H9 (cell line): ENCODE measurements at regions not wholly inside any gene's neighbourhood (a gene's known extent, or its start where the extent isn't known, plus 50 kb on each side); places are given as distances from the start of the nearest gene placed in this dataset.

Experiments used
- DNase-seq: peaks from one replicate; pipeline ENCODE4 v3.0.0-alpha.2; 2017
- H2AFZ ChIP-seq: one replicate; pipeline ENCODE4 v1.6.1; 2013; ENCODE audit warnings: mild to moderate bottlenecking, low read length, control low read depth, moderate library complexity
- H2AK5ac ChIP-seq: 2 replicates; pipeline ENCODE4 v1.6.1; 2013; ENCODE audit warnings: low read length, control low read depth, mixed read lengths; ENCODE audit not compliant: insufficient read length
- H2BK120ac ChIP-seq: one replicate; pipeline ENCODE4 v1.6.1; 2013; ENCODE audit warnings: low read depth, mild to moderate bottlenecking, low read length, control low read depth, inconsistent platforms; ENCODE audit not compliant: poor library complexity, severe bottlenecking
- H2BK12ac ChIP-seq: 2 replicates; pipeline ENCODE4 v1.6.1; 2013; ENCODE audit warnings: low read length, control low read depth, mixed read lengths, low read depth; ENCODE audit not compliant: insufficient read length
- H2BK15ac ChIP-seq: 2 replicates; pipeline ENCODE4 v1.6.1; 2013; ENCODE audit warnings: low read depth, low read length, control low read depth
- H2BK20ac ChIP-seq: one replicate; pipeline ENCODE4 v1.6.1; 2013; ENCODE audit warnings: low read depth, mild to moderate bottlenecking, low read length, control low read depth, inconsistent platforms; ENCODE audit not compliant: poor library complexity, severe bottlenecking
- H2BK5ac ChIP-seq: 2 replicates; pipeline ENCODE4 v1.6.1; 2013; ENCODE audit warnings: low read length, control low read depth, mixed read lengths; ENCODE audit not compliant: insufficient read length
- H3K14ac ChIP-seq: 2 replicates; pipeline ENCODE4 v1.6.1; 2013; ENCODE audit warnings: low read length, control low read depth; ENCODE audit not compliant: insufficient read depth
- H3K18ac ChIP-seq: 2 replicates; pipeline ENCODE4 v1.6.1; 2013; ENCODE audit warnings: low read depth, mild to moderate bottlenecking, mixed read lengths, low read length, control low read depth; ENCODE audit not compliant: insufficient read length
- H3K23ac ChIP-seq: 2 replicates; pipeline ENCODE4 v1.6.1; 2013; ENCODE audit warnings: low read length, control low read depth, mixed read lengths, low read depth; ENCODE audit not compliant: insufficient read length
- H3K23me2 ChIP-seq: 2 replicates; pipeline ENCODE4 v1.6.1; 2013; ENCODE audit warnings: low read depth, mild to moderate bottlenecking, mixed read lengths, low read length, control low read depth; ENCODE audit not compliant: insufficient read length, poor library complexity, severe bottlenecking
- H3K27ac ChIP-seq: 2 replicates; pipeline ENCODE4 v1.5.1; 2013; ENCODE audit warnings: low read length, control low read depth, mixed read lengths, low read depth; ENCODE audit not compliant: insufficient read length
- H3K27me3 ChIP-seq: 2 replicates; pipeline ENCODE4 v1.6.1; 2013; ENCODE audit warnings: low read length, control low read depth, inconsistent platforms; ENCODE audit not compliant: insufficient read depth
- H3K4ac ChIP-seq: 2 replicates; pipeline ENCODE4 v1.6.1; 2013; ENCODE audit warnings: low read depth, mild to moderate bottlenecking, control low read depth, inconsistent platforms, low read length, moderate library complexity
- H3K4me1 ChIP-seq: 2 replicates; pipeline ENCODE4 v1.6.1; 2013; ENCODE audit warnings: low read length, control low read depth, inconsistent platforms; ENCODE audit not compliant: insufficient read depth
- H3K4me2 ChIP-seq: 2 replicates; pipeline ENCODE4 v1.6.1; 2013; ENCODE audit warnings: low read length, control low read depth, mixed read lengths; ENCODE audit not compliant: insufficient read length, insufficient read depth
- H3K56ac ChIP-seq: 2 replicates; pipeline ENCODE4 v1.6.1; 2013; ENCODE audit warnings: low read depth, mild to moderate bottlenecking, mixed read lengths, low read length, control low read depth; ENCODE audit not compliant: insufficient read length
- H3K79me1 ChIP-seq: 2 replicates; pipeline ENCODE4 v1.6.1; 2013; ENCODE audit warnings: low read depth, mild to moderate bottlenecking, moderate library complexity, low read length, control low read depth, inconsistent platforms; ENCODE audit not compliant: insufficient read depth, poor library complexity, severe bottlenecking
- H3K79me2 ChIP-seq: 2 replicates; pipeline ENCODE4 v1.6.1; 2013; ENCODE audit warnings: low read length, control low read depth, inconsistent platforms; ENCODE audit not compliant: insufficient read depth
- H3K9ac ChIP-seq: 2 replicates; pipeline ENCODE4 v1.6.1; 2013; ENCODE audit warnings: low read length, control low read depth, mixed read lengths; ENCODE audit not compliant: insufficient read length; ENCODE audit errors: extremely low read depth
- H3K9me3 ChIP-seq: one replicate; pipeline ENCODE4 v1.6.1; 2013; ENCODE audit warnings: low read depth, low read length, inconsistent platforms; ENCODE audit not compliant: control insufficient read depth
- H3T11ph ChIP-seq: one replicate; pipeline ENCODE4 v1.6.1; 2013; ENCODE audit warnings: mild to moderate bottlenecking, low read length, control low read depth, inconsistent platforms
- H4K20me1 ChIP-seq: one replicate; pipeline ENCODE4 v1.6.1; 2013; ENCODE audit not compliant: control insufficient read depth, insufficient read length, insufficient read depth
- H4K5ac ChIP-seq: 2 replicates; pipeline ENCODE4 v1.6.1; 2013; ENCODE audit warnings: low read depth, mild to moderate bottlenecking, mixed read lengths, low read length, control low read depth; ENCODE audit not compliant: insufficient read length
- H4K8ac ChIP-seq: replicated peaks from 2 replicates; pipeline ENCODE4 v1.6.1; 2013; ENCODE audit warnings: low read length, control low read depth, mixed read lengths, low read depth; ENCODE audit not compliant: insufficient read length
- H4K91ac ChIP-seq: 2 replicates; pipeline ENCODE4 v1.6.1; 2013; ENCODE audit warnings: low read depth, mild to moderate bottlenecking, moderate library complexity, mixed read lengths, low read length, control low read depth; ENCODE audit not compliant: insufficient read length
- H3K27ac Mint-ChIP-seq, 3 experiments: 2 replicates in 2 of 3; 3 replicates in 1 of 3; pipeline ENCODE4 v1.8.0; 2020 to 2021; ENCODE audit warnings: mixed read lengths in 3 of 3, mild to moderate bottlenecking in 1 of 3, moderate library complexity in 1 of 3
- H3K27me3 Mint-ChIP-seq: 2 replicates; pipeline ENCODE4 v1.8.0; 2021; ENCODE audit warnings: low read depth, mild to moderate bottlenecking, moderate library complexity, mixed read lengths
- H3K36me3 Mint-ChIP-seq, 3 experiments: 2 replicates in 2 of 3; 3 replicates in 1 of 3; pipeline ENCODE4 v1.8.0; 2020 to 2021; ENCODE audit warnings: low read depth in 3 of 3, mixed read lengths in 3 of 3; ENCODE audit not compliant: insufficient read depth in 1 of 3
- H3K4me1 Mint-ChIP-seq, 2 experiments: 2 replicates each; pipeline ENCODE4 v1.8.0; 2020; ENCODE audit warnings: mixed read lengths in 2 of 2
- H3K4me3 Mint-ChIP-seq, 2 experiments: 2 replicates in 1 of 2; 3 replicates in 1 of 2; pipeline ENCODE4 v1.8.0; 2020 to 2021; ENCODE audit warnings: mild to moderate bottlenecking in 2 of 2, mixed read lengths in 2 of 2, moderate library complexity in 1 of 2
- H3K9me3 Mint-ChIP-seq, 2 experiments: 2 replicates in 1 of 2; 3 replicates in 1 of 2; pipeline ENCODE4 v1.8.0; 2020; ENCODE audit warnings: mild to moderate bottlenecking in 2 of 2, mixed read lengths in 2 of 2, moderate library complexity in 1 of 2
- WGBS: extraction: QIAGEN DNeasy Blood & Tissue Kit; methylation state at CpG from one replicate; pipeline ENCODE4 v1.1.7; 2013; ENCODE audit warnings: missing lambda C conversion rate, low lambda C conversion rate, mixed read lengths; ENCODE audit not compliant: insufficient read length; ENCODE audit errors: extremely low coverage; 5-methylcytosine and 5-hydroxymethylcytosine counted together
- TF ChIP-seq, protein P1 (sequence below): fragments of 200-600 bp; sonication (generic); conservative IDR thresholded peaks from 3 replicates; pipeline ENCODE4 v1.8.0; 2021; ENCODE audit warnings: antibody characterized with exemption, mild to moderate bottlenecking

DNA sequence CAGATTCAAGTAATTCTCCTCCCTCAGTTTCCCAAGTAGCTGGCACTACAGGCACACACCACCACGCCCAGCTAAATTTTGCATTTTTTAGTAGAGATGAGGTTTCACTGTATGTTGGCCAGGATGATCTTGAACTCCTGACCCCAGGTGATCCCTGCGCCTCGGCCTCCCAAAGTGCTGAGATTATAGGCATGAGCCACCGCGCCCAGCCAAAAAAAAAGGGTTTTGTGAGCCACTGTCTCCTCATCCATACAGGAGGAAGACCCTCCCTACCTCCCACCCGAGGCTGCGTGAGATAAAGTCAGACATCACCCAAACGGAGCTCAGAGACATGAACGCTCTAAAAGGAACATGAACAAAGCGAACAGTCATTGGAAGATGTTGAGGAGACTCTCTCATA lies 745.7 kb downstream of the BRD1 start:
- no CpG with 5 or more reads among the region's 10 CpGs for WGBS
- no peaks in the 10 kb centered on the region for H3K36me3 Mint-ChIP-seq

More for the DNA sequence above, 745.7 kb downstream of the BRD1 start:
- Mint-ChIP-seq H3K9me3 (no peaks in the 10 kb centered on the region), H3K27ac (no peak overlapping the region), H3K27me3 (peaks cover 7% of the 10 kb centered on the region), H3K4me3 (no peak overlapping the region), H3K4me1 (peaks cover 5 to 9% of the 10 kb centered on the region in 2 experiments; a peak in 3 of 4 replicates)
- Histone ChIP-seq H4K20me1 (no peaks in the 10 kb centered on the region), H3K27me3 (no peaks in the 10 kb centered on the region), H2BK20ac (no peak overlapping the region), H3K56ac (no peak overlapping the region), H3K18ac (no peak overlapping the region), H2BK12ac (no peak overlapping the region), H3K14ac (no peak overlapping the region), H3K79me2 (no peaks in the 10 kb centered on the region), H3K4me2 (no peak overlapping the region), H3K23me2 (no peaks in the 10 kb centered on the region), H4K91ac (no peak overlapping the region), H2AFZ (no peak overlapping the region), H3K27ac (no peak overlapping the region), H3K4me1 (no peaks in the 10 kb centered on the region), H2BK15ac (no peak overlapping the region), H3K23ac (no peak overlapping the region), H3K79me1 (no peaks in the 10 kb centered on the region), H2AK5ac (no peak overlapping the region), H2BK5ac (no peak overlapping the region), H4K5ac (no peak overlapping the region), H2BK120ac (no peak overlapping the region), H3K9me3 (no peaks in the 10 kb centered on the region), H3T11ph (no peak overlapping the region), H3K9ac (no peak overlapping the region), H3K4ac (no peak overlapping the region), H4K8ac (no peak overlapping the region)
- TF ChIP-seq, protein P1, sequence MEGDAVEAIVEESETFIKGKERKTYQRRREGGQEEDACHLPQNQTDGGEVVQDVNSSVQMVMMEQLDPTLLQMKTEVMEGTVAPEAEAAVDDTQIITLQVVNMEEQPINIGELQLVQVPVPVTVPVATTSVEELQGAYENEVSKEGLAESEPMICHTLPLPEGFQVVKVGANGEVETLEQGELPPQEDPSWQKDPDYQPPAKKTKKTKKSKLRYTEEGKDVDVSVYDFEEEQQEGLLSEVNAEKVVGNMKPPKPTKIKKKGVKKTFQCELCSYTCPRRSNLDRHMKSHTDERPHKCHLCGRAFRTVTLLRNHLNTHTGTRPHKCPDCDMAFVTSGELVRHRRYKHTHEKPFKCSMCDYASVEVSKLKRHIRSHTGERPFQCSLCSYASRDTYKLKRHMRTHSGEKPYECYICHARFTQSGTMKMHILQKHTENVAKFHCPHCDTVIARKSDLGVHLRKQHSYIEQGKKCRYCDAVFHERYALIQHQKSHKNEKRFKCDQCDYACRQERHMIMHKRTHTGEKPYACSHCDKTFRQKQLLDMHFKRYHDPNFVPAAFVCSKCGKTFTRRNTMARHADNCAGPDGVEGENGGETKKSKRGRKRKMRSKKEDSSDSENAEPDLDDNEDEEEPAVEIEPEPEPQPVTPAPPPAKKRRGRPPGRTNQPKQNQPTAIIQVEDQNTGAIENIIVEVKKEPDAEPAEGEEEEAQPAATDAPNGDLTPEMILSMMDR = no peak
- no peak for DNase-seq
